Vagina (tissue), 2 donors: ENCODE measurements at regions not wholly inside any gene's neighbourhood (a gene's known extent, or its start where the extent isn't known, plus 50 kb on each side); places are given as distances from the start of the nearest gene placed in this dataset.

Source experiments
- DNase-seq, 2 donors: peaks; one replicate each; pipeline ENCODE4 v3.0.0-alpha.2; 2017; ENCODE audit errors: extremely low spot score in 2 of 2
- H3K27ac ChIP-seq: fragments of 200-600 bp; sonication (generic); one replicate; pipeline ENCODE4 v1.5.1; 2019
- H3K27me3 ChIP-seq: fragments of 200-600 bp; sonication (generic); one replicate; pipeline ENCODE4 v1.5.1; 2019
- H3K36me3 ChIP-seq, 2 donors: fragments of 200-600 bp; sonication (generic); one replicate each; pipeline ENCODE4 v1.5.1; 2017 to 2019
- H3K4me1 ChIP-seq: fragments of 200-600 bp; sonication (generic); one replicate; pipeline ENCODE4 v1.5.1; 2019
- H3K4me3 ChIP-seq, 2 donors: fragments of 200-600 bp; sonication (generic); 1 replicate in 1 of 2; 2 replicates in 1 of 2; pipeline ENCODE4 v1.5.1; 2016 to 2019
- H3K9me3 ChIP-seq: fragments of 200-600 bp; sonication (generic); one replicate; pipeline ENCODE4 v1.5.1; 2019
- POLR2A ChIP-seq, 2 donors: fragments of 450-650 bp; IDR thresholded peaks; one replicate each; pipeline ENCODE4 v1.6.1; 2017; ENCODE audit warnings: antibody characterized with exemption in 2 of 2, mild to moderate bottlenecking in 2 of 2, moderate library complexity in 2 of 2
- POLR2AphosphoS5 ChIP-seq, 2 donors: sonication (generic); formaldehyde crosslinking; IDR thresholded peaks; one replicate each; pipeline ENCODE4 v1.9.0; 2017; ENCODE audit warnings: antibody characterized with exemption in 2 of 2, mild to moderate bottlenecking in 2 of 2, low read depth in 1 of 2; ENCODE audit not compliant: insufficient read depth in 1 of 2
- intact Hi-C: fragments of 100-400 bp; cut with DNase I; formaldehyde crosslinking; loops from one replicate; pipeline ENCODE4 v1.15.1; 2023
- TF ChIP-seq, protein P1 (sequence below), 3 experiments: fragments of 450-650 bp in 2 of 3; fragments of 200-600 bp in 1 of 3; sonication (generic) in 1 of 3; IDR thresholded peaks; one replicate each; pipeline ENCODE4 v1.5.1; 2017 to 2019; ENCODE audit warnings: antibody characterized with exemption in 3 of 3, mild to moderate bottlenecking in 2 of 3, moderate library complexity in 2 of 3

DNA sequence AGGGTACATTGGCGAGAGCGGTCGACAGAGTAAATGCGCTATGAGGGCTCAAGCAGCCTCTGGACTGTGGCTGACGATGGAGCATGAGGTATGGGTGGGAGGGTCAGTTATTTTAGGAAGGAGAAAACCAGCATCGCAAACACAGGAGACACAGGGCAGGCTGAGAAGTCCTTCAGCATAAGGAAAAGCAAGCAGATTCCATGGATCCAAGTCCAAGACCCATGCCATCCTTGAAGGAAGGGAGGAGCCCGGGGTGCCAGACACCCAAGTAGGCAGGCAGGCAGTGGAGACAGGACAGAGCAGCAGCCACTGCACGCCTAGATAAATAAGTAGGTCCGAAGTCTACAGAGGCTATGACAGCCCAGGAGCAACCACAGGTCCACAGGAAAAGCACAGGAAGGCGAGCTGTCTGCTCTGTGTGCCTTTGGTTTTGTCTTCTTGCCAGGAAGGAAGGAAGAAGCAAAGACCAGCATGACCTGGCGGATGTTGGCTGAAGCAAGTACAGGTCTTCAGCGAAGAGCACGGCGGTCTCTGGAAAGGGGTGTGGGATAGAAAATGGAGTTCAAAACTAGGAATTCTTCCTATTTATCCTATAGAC, 76.4 kb upstream of the SLC45A1 start:
- Histone ChIP-seq H3K27ac (no peak overlapping the region), H3K9me3 (no peaks in the 10 kb centered on the region), H3K4me3 (no peak overlapping the region), H3K27me3 (no peaks in the 10 kb centered on the region), H3K4me1 (peaks cover 7% of the 10 kb centered on the region), H3K36me3 (no peaks in the 10 kb centered on the region)
- no peak for DNase-seq
- no peak for TF ChIP-seq POLR2A (IDR thresholded peaks at IDR 0.05)
- TF ChIP-seq, protein P1, sequence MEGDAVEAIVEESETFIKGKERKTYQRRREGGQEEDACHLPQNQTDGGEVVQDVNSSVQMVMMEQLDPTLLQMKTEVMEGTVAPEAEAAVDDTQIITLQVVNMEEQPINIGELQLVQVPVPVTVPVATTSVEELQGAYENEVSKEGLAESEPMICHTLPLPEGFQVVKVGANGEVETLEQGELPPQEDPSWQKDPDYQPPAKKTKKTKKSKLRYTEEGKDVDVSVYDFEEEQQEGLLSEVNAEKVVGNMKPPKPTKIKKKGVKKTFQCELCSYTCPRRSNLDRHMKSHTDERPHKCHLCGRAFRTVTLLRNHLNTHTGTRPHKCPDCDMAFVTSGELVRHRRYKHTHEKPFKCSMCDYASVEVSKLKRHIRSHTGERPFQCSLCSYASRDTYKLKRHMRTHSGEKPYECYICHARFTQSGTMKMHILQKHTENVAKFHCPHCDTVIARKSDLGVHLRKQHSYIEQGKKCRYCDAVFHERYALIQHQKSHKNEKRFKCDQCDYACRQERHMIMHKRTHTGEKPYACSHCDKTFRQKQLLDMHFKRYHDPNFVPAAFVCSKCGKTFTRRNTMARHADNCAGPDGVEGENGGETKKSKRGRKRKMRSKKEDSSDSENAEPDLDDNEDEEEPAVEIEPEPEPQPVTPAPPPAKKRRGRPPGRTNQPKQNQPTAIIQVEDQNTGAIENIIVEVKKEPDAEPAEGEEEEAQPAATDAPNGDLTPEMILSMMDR (IDR thresholded peaks at IDR 0.05), result no peak
- no peak for TF ChIP-seq POLR2AphosphoS5 (IDR thresholded peaks at IDR 0.05; ENCODE audit: insufficient read depth in 1 of 2, low read depth in 1 of 2)
- intact Hi-C loops, result no loop called here

DNA sequence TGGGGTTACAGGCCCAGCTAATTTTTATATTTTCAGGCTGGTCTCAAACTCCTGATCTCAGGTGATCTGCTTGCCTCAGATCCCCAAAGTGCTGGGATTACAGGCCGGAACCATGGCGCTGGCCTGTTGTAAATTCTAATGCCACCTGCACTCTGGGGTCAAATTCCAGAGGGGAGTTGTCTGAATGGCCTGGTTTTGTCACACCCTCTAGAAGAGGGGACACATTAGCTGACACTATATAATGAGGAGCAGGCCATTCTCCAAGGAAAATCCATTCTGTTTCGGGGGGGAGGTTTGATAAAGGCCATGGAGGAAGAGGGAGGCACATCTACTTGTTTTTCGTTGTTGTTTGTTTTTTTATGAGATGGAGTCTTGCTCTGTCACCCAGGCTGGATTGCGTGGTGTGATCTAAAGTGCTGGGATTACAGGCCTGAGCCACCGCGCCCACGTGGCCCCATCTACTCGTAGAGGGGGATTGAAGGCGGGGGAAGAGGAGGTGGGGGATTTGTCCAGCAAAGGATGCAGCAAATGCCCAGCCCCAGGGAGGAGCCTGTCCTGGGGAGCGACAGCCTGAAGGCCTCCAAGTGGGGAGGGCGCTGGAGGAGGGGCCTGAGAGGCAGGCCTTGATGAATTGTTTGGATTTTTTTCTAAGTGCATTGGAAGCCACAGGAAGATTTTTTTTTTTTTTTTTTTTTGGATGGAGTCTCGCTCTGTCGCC, 78.4 kb upstream of the SLC45A1 start:
- H3K36me3 ChIP-seq, result no peaks in the 10 kb centered on the region
- H3K9me3 ChIP-seq, result no peaks in the 10 kb centered on the region
- H3K27ac ChIP-seq, result peak overlapping the region; percentile 24
- no peaks in the 10 kb centered on the region for H3K27me3 ChIP-seq
- no peak for DNase-seq
- intact Hi-C loops, result loop anchor here (5.0 kb wide), 1 partner anchor 207 kb away; no protein-coding TSS in a partner anchor
- H3K4me1 ChIP-seq, result peaks cover 7% of the 10 kb centered on the region
- TF ChIP-seq POLR2A (IDR thresholded peaks at IDR 0.05) (no peak), POLR2AphosphoS5 (IDR thresholded peaks at IDR 0.05; ENCODE audit: insufficient read depth in 1 of 2, low read depth in 1 of 2) (no peak)
- TF ChIP-seq, protein P1 (IDR thresholded peaks at IDR 0.05), result no peak
- no peak overlapping the region for H3K4me3 ChIP-seq

DNA sequence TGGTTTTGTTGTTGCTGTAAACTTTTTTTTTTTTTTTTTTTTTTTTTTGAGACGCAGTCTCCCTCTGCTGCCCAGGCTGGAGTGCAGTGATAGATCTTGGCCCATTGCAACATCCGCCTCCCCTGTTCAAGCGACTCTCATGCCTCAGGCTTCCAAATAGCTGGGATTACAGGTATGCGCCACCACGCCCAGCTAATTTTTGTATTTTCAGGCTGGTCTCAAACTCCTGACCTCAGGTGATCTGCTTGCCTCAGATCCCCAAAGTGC, 78.9 kb upstream of the SLC45A1 start:
- Histone ChIP-seq H3K27me3 (no peaks in the 10 kb centered on the region), H3K9me3 (no peaks in the 10 kb centered on the region), H3K4me3 (no peak overlapping the region), H3K36me3 (no peaks in the 10 kb centered on the region), H3K27ac (peak overlapping the region; percentile 61), H3K4me1 (peaks cover 7% of the 10 kb centered on the region)
- no peak for DNase-seq
- TF ChIP-seq POLR2A (IDR thresholded peaks at IDR 0.05) (no peak), POLR2AphosphoS5 (IDR thresholded peaks at IDR 0.05; ENCODE audit: insufficient read depth in 1 of 2, low read depth in 1 of 2) (no peak)
- TF ChIP-seq, protein P1 (IDR thresholded peaks at IDR 0.05), result no peak
- intact Hi-C loops, result loop anchor here (5.0 kb wide), 1 partner anchor 207 kb away; no protein-coding TSS in a partner anchor

DNA sequence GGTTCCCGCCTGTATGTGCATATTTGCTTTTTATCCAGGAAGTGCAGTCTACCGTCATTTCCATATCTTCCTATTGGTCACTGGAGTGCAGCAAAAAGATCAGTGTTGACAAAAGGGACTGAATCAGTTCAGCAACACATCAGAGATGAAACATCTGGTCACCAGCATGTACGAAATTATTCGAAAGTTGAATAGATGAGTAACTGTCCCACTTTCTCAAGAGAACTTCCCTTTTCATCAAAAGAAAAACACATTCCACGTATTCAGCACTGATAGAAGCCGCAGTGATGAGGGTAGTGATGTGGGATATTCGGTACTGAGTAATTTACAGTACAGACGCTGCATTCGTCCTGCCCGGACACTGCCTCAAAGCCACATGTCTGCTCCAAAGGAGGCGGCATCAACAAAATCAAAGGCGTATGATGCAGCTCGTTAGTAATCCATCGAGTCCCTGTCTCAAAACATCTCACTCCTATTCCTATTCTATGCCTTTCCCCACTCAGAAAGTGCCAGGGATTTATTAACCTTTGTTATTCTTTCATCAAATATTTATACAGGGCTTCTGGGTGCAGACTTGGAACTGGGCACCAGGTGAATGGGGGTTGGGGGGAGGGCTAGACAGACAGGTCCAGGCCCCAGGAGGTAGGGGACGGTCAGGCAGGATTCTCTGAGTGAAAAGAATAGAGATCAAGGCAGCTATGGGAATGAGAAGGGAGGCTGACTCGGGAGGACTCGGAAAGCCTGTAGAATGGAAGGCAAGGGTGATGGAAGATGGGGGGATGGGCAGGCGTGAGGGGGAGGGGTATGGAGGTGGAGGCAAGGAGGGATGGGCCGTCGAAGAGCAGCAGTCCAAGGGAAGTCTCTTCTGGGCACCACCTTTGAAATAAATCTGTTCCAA, 79.5 kb upstream of the SLC45A1 start:
- intact Hi-C loops, result loop anchor here (5.0 kb wide), 1 partner anchor 206 kb away; no protein-coding TSS in a partner anchor
- peaks cover 7% of the 10 kb centered on the region for H3K4me1 ChIP-seq

More for the DNA sequence above, 79.5 kb upstream of the SLC45A1 start:
- Histone ChIP-seq H3K36me3 (no peaks in the 10 kb centered on the region), H3K9me3 (no peaks in the 10 kb centered on the region), H3K4me3 (no peak overlapping the region), H3K27me3 (no peaks in the 10 kb centered on the region), H3K27ac (peak overlapping the region; percentile 61)
- no peak for DNase-seq
- TF ChIP-seq, protein P1 (IDR thresholded peaks at IDR 0.05), result no peak
- no peak for TF ChIP-seq POLR2A (IDR thresholded peaks at IDR 0.05)
- no peak for TF ChIP-seq POLR2AphosphoS5 (IDR thresholded peaks at IDR 0.05; ENCODE audit: insufficient read depth in 1 of 2, low read depth in 1 of 2)
